VCaP (cell line): ENCODE measurements at regions not wholly inside any gene's neighbourhood (a gene's known extent, or its start where the extent isn't known, plus 50 kb on each side); places are given as distances from the start of the nearest gene placed in this dataset.

Experiments
- H3K27ac ChIP-seq: fragments of 450-650 bp; 2 replicates; pipeline ENCODE4 v1.5.1; 2017
- TF ChIP-seq, protein P1 (sequence below): fragments of 450-650 bp; conservative IDR thresholded peaks from 2 replicates; pipeline ENCODE4 v1.5.1; 2017; ENCODE audit warnings: mild to moderate bottlenecking, moderate library complexity

- TF ChIP-seq, protein P1, sequence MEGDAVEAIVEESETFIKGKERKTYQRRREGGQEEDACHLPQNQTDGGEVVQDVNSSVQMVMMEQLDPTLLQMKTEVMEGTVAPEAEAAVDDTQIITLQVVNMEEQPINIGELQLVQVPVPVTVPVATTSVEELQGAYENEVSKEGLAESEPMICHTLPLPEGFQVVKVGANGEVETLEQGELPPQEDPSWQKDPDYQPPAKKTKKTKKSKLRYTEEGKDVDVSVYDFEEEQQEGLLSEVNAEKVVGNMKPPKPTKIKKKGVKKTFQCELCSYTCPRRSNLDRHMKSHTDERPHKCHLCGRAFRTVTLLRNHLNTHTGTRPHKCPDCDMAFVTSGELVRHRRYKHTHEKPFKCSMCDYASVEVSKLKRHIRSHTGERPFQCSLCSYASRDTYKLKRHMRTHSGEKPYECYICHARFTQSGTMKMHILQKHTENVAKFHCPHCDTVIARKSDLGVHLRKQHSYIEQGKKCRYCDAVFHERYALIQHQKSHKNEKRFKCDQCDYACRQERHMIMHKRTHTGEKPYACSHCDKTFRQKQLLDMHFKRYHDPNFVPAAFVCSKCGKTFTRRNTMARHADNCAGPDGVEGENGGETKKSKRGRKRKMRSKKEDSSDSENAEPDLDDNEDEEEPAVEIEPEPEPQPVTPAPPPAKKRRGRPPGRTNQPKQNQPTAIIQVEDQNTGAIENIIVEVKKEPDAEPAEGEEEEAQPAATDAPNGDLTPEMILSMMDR, result no peak
- H3K27ac ChIP-seq, result no peak overlapping the region
Observed at GRCh38 chr14:94690896-94691659, 78.8 kb downstream of the GSC start.

DNA sequence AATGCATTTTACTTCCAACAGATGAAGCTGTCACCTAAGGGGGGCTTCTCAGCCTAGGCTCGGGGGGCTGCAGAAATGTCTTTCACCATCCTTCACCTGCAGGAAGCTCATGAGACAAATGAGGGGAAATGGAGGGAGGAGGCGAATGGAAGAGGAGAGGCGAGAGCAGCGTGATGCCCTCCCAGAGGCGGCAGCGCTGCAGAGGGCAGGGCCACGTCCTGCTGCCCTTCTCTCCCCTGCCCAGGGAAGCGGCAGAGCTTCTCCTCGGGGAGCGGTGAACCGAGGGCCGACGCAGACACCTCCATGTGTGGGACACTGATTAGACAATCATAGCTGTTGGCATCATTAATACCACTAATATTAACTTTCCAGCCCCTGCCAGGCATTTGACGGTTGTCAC is 78.3 kb downstream of the SERPINA3 start:
- no peak overlapping the region for H3K27ac ChIP-seq
- TF ChIP-seq, protein P1, result no peak

GRCh38 chr14:94689985-94690400 is 77.8 kb downstream of the SERPINA3 start:
- TF ChIP-seq, protein P1, result no peak

GRCh38 chr14:94689218-94689984 is 77.2 kb downstream of the SERPINA3 start:
- TF ChIP-seq, protein P1, result peak; percentile 98
- H3K27ac ChIP-seq, result peak overlapping the region; percentile 73

More at GRCh38 chr14:94689985-94690400, 77.8 kb downstream of the SERPINA3 start:
- peak overlapping the region; percentile 73 for H3K27ac ChIP-seq

DNA sequence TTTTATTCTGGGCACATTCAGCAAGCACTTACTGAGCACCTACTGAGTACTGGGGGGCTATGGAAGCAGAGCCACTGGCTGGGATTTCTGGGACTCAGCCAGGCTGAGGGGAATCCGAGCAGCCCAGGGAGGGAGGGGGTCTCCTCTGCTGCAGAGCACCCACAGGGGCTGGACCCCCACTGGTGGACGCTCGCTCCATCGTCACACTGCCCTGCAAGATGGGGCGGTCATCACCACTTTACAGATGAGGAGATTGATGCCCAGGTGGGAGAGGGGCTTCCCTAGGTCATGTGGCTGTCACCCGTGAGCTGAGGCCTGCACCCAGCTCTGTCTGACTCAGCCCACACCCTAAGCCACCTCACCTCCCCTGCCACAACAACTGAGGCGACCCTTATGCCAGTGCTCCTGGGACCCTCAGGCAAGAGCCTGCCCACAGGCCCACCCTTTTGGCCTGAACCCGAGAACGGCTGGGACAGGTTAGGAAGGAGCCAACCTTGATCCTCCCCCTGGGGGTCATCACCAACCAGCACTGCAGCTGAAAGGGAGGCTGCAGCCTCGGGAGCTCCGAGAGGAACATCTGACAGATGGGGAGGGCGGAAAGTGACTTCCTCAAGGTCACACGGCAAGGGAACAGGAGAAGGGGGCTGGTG is 74.4 kb downstream of the SERPINA3 start:
- no peak overlapping the region for H3K27ac ChIP-seq
- TF ChIP-seq, protein P1, result no peak

- TF ChIP-seq, protein P1, result no peak
- no peak overlapping the region for H3K27ac ChIP-seq
Observed at GRCh38 chr14:94685681-94686485, 73.7 kb downstream of the SERPINA3 start.
